OCI-LY1 (cell line): ENCODE measurements at regions not wholly inside any gene's neighbourhood (a gene's known extent, or its start where the extent isn't known, plus 50 kb on each side); places are given as distances from the start of the nearest gene placed in this dataset.

Experiments used
- H2AFZ ChIP-seq: fragments of 200-600 bp; sonication (generic), shearing (Covaris generic); 2 replicates; pipeline ENCODE4 v1.6.0; 2014; ENCODE audit warnings: antibody characterized with exemption, mild to moderate bottlenecking, low read length
- H3F3A ChIP-seq: fragments of 200-600 bp; sonication (generic), shearing (Covaris generic); 2 replicates; pipeline ENCODE4 v1.6.0; 2014; ENCODE audit warnings: mild to moderate bottlenecking, antibody characterized with exemption, low read length, moderate library complexity; ENCODE audit not compliant: insufficient read depth
- H3K27ac ChIP-seq: fragments of 200-600 bp; sonication (generic); 2 replicates; pipeline ENCODE4 v1.5.1; 2014; ENCODE audit warnings: low read length, mixed run types, mild to moderate bottlenecking, low read depth; ENCODE audit not compliant: poor library complexity, severe bottlenecking
- H3K27me3 ChIP-seq: fragments of 200-600 bp; sonication (generic); 2 replicates; pipeline ENCODE4 v1.6.0; 2014; ENCODE audit warnings: antibody characterized with exemption, mild to moderate bottlenecking, low read length, moderate library complexity; ENCODE audit not compliant: insufficient read depth
- H3K36me3 ChIP-seq: fragments of 200-600 bp; sonication (generic); 2 replicates; pipeline ENCODE4 v1.6.1; 2014; ENCODE audit warnings: mild to moderate bottlenecking, antibody characterized with exemption, low read length, moderate library complexity, mixed read lengths; ENCODE audit not compliant: insufficient read depth
- H3K4me1 ChIP-seq: fragments of 200-600 bp; sonication (generic); 2 replicates; pipeline ENCODE4 v1.5.1; 2014; ENCODE audit warnings: mild to moderate bottlenecking, low read length, moderate library complexity; ENCODE audit not compliant: insufficient read depth, severe bottlenecking
- H3K4me2 ChIP-seq: fragments of 200-600 bp; sonication (generic), shearing (Covaris generic); 2 replicates; pipeline ENCODE4 v1.6.1; 2014; ENCODE audit warnings: low read length
- H3K4me3 ChIP-seq: fragments of 200-600 bp; sonication (generic); 2 replicates; pipeline ENCODE4 v1.5.1; 2014; ENCODE audit warnings: low read length, low read depth, mild to moderate bottlenecking, mixed read lengths; ENCODE audit not compliant: poor library complexity, severe bottlenecking
- H3K79me2 ChIP-seq: fragments of 200-600 bp; shearing (Covaris generic); 2 replicates; pipeline ENCODE4 v1.6.1; 2016; ENCODE audit warnings: mixed run types, low read length, mixed read lengths; ENCODE audit not compliant: insufficient read depth
- H3K9ac ChIP-seq: fragments of 200-600 bp; sonication (generic), shearing (Covaris generic); 2 replicates; pipeline ENCODE4 v1.6.1; 2014; ENCODE audit warnings: mild to moderate bottlenecking, low read length, mixed read lengths
- H3K9me2 ChIP-seq: fragments of 200-600 bp; sonication (generic), shearing (Covaris generic); 2 replicates; pipeline ENCODE4 v1.6.1; 2014; ENCODE audit warnings: low read depth, mild to moderate bottlenecking, low read length, mixed read lengths
- H3K9me3 ChIP-seq: fragments of 200-600 bp; shearing (Covaris generic); 2 replicates; pipeline ENCODE4 v1.6.1; 2014; ENCODE audit warnings: low read length, mixed read lengths
- H4K20me1 ChIP-seq: fragments of 200-600 bp; sonication (generic), shearing (Covaris generic); 2 replicates; pipeline ENCODE4 v1.6.0; 2016; ENCODE audit warnings: mild to moderate bottlenecking, low read length; ENCODE audit not compliant: insufficient read depth
- CTCF ChIP-seq: fragments of 200-600 bp; sonication (generic), shearing (Covaris generic); IDR thresholded peaks from 2 replicates; pipeline ENCODE4 v1.5.1; 2017; ENCODE audit warnings: mild to moderate bottlenecking, antibody characterized with exemption, low read length, moderate library complexity, mixed read lengths
- EZH2 ChIP-seq: fragments of 200-600 bp; sonication (generic), shearing (Covaris generic); IDR thresholded peaks from 2 replicates; pipeline ENCODE4 v1.8.0; 2017; ENCODE audit warnings: borderline replicate concordance, mixed run types, mild to moderate bottlenecking, antibody characterized with exemption, low read length, moderate library complexity, mixed read lengths

DNA sequence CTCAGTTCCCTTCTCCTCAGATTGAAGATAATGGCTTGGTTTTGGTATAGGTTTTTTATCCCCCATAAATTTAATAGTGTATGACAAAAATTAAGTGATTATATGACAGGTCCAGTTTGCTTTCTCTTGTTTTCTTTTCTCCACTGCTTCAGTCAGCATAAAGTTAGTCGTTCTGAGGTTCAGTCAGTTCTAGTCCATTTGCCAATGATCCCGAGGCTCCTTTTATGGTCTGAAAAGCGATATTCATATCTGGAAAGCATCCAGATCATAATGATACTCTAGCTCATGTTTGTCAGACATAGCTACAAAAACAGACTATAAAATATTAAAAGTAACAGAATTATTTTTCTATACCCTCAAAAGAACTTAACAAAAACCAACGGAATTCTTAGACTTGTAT, 67.1 kb upstream of the SLC38A4 start:
- no peak for TF ChIP-seq EZH2
- no peak for TF ChIP-seq CTCF
- Histone ChIP-seq H3K27ac (no peak overlapping the region), H3K9me3 (no peaks in the 10 kb centered on the region), H4K20me1 (no peaks in the 10 kb centered on the region), H3K79me2 (no peaks in the 10 kb centered on the region), H2AFZ (no peak overlapping the region), H3K4me2 (no peak overlapping the region), H3K36me3 (no peaks in the 10 kb centered on the region), H3K27me3 (no peaks in the 10 kb centered on the region), H3K9me2 (no peaks in the 10 kb centered on the region), H3K9ac (no peak overlapping the region), H3K4me1 (no peaks in the 10 kb centered on the region), H3K4me3 (no peak overlapping the region), H3F3A (no peaks in the 10 kb centered on the region)

DNA sequence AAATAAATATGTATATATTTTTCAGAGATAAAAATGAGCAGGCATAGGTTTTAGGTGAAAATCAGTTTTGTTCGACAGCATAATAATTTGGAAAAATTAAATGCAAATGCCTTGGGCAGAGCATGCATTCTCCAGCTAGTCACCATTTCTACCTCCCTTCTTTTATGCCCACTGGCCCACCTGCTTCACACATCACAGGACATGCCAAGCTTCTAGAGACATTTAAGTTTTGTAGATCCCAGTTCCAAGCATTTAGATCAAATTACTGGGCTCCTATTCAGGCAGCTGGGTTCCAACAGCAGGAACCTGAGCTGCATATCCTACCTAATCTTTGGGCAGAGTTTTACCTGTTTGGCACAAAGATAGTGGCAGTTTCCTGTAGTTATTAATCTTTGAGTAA, 67.6 kb upstream of the SLC38A4 start:
- H3K9ac ChIP-seq = no peak overlapping the region
- H3K9me2 ChIP-seq = no peaks in the 10 kb centered on the region
- H3K79me2 ChIP-seq = no peaks in the 10 kb centered on the region
- no peaks in the 10 kb centered on the region for H3F3A ChIP-seq
- H3K27me3 ChIP-seq = no peaks in the 10 kb centered on the region
- no peaks in the 10 kb centered on the region for H3K36me3 ChIP-seq
- H3K9me3 ChIP-seq = no peaks in the 10 kb centered on the region
- no peaks in the 10 kb centered on the region for H4K20me1 ChIP-seq
- H3K4me3 ChIP-seq = no peak overlapping the region
- no peaks in the 10 kb centered on the region for H3K4me1 ChIP-seq
- no peak for TF ChIP-seq CTCF
- no peak for TF ChIP-seq EZH2
- H2AFZ ChIP-seq = no peak overlapping the region
- no peak overlapping the region for H3K4me2 ChIP-seq
- no peak overlapping the region for H3K27ac ChIP-seq

GRCh38 chr12:46895726-46896125, 69.9 kb upstream of the SLC38A4 start:
- no peak overlapping the region for H3K27ac ChIP-seq
- no peaks in the 10 kb centered on the region for H3F3A ChIP-seq
- H2AFZ ChIP-seq = no peak overlapping the region
- H3K79me2 ChIP-seq = no peaks in the 10 kb centered on the region
- no peaks in the 10 kb centered on the region for H3K27me3 ChIP-seq
- H3K9me3 ChIP-seq = no peaks in the 10 kb centered on the region
- no peak overlapping the region for H3K9ac ChIP-seq
- H3K4me3 ChIP-seq = no peak overlapping the region
- no peaks in the 10 kb centered on the region for H4K20me1 ChIP-seq
- no peaks in the 10 kb centered on the region for H3K9me2 ChIP-seq
- H3K4me1 ChIP-seq = no peaks in the 10 kb centered on the region
- no peaks in the 10 kb centered on the region for H3K36me3 ChIP-seq
- no peak overlapping the region for H3K4me2 ChIP-seq
- TF ChIP-seq CTCF (no peak), EZH2 (no peak)
